ENCODE measurements at regions not wholly inside any gene's neighbourhood (a gene's known extent, or its start where the extent isn't known, plus 50 kb on each side); places are given as distances from the start of the nearest gene placed in this dataset.
"Not testable (repeated sequence)": the region's sequence is repeated elsewhere in the genome, so short reads cannot be mapped to it uniquely, and the experiment has no call there.

DNA sequence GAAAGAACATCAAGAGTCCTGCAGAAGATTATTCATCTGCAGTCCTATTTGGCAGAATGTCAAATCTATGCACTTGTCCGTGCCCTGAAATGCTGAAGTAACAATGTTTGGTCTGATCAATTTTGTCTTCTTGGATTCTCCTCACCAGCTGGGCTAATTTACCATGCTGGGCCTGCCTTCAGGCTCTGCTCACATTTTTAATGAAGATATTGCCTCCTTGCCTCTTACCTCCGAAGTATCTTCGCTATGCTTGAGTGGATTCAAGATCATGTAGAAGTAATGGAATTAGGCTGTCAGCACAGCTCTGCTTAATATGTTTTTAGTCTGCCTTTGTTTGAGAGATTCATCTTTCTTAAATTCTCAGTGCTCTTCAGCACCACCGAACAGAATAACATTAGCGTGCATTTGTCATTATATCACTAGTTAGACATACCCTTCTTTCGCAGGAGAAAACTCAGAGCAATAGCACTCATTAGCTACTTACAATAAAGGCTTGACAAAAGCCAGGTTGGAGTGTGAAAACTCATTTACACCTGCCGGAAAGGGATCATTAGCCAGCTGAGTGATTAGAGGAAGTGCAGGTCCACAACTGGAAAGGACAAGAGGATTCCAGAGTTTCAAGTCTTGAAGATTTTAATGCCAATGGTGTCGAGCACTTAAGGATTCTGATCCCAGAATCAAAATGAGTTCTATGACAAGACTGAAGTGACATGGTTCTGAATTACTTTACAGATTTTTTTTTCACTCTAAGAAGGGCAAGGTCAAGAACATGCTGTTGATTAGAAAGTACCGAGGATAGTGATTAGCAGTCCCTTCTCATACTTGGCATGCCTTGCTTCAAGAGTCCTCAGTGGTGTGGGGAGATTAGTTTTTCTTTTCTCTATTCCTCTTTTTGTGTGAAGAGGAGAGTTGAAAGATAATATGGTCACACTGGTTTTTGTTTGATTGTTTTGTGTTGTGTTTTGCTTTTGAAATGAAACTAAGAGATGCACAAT is 405.6 kb upstream of the TOM1L1 start:
- DNase-seq (ENCODE audit: low spot score): no peak

DNA sequence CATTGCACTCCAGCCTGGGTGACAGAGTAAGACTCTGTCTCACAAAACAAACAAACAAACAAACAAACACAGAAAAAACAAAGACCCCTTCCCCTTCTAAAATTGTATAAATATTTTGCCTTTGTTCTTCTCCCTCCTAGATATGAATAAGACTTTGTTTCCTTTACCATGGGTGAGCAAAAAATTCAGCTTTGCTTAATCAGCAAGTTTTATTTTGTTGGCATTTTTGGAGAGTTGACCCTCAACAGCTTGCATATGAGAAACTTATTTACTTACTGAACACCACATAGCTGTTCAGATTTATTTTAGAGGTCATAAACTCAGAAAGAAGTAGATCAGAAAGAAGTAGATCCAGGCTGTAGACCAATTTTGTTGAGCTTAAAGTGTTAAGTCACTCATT is 395.2 kb upstream of the TOM1L1 start:
- no peak for DNase-seq (ENCODE audit: low spot score)

DNA sequence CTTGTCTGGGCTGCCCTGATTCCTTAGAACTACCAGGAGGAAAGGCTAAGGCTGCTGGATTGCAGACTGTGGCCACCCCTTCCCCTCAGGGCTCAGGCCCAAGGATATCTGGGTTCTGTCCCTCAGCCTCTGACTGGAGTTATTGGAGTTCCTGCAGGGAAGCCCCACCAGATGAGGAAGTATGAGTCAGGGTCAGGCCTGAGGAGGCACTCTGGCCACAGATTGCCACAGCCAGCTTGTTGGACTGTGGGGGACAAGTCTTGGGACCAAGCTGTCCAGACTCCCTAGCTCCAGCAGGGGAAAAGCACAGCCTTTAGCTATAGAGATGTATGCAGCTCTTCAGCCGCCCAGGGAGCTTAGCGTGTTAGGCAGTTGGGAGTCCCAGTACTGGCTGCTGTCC is 381.9 kb upstream of the TOM1L1 start:
- no peak for DNase-seq (ENCODE audit: low spot score)

DNA sequence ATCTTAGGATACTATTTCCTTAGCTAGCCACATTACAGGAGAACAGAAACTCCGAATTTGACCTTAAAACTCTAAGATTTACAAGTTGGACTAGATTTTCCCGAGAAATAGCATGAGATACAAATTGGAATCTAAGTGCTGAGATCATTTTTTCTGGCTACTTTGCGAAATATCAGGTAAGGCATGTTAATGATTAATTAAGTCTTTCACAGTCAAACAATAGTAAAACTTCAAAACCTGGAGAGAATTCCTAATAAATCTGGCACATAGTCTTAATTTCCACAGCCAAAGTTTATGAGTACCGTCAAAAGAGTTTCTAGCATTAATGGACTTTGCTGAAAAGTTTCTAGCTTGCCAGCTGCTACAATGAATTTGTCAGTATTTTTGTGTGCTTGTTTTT is 379.5 kb upstream of the TOM1L1 start:
- DNase-seq (ENCODE audit: low spot score): no peak

DNA sequence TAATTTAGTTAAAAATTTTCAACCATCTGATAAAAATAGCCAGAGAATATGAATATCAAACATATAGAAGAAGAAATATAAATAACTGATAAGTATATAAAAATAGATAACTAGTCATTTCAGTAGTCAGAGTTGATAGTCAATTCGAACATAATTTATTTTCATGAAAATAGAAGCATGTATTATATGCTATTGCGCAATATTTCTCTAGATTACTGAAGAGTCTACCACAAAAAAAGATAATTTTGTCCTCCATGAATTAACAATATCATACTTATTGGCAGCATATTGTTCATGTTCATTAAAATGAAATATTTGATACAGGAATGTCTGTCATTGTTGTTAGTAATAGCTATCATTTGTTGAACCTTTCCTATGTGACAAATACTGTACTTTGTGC is 376.2 kb upstream of the TOM1L1 start:
- no peak for DNase-seq (ENCODE audit: low spot score)

DNA sequence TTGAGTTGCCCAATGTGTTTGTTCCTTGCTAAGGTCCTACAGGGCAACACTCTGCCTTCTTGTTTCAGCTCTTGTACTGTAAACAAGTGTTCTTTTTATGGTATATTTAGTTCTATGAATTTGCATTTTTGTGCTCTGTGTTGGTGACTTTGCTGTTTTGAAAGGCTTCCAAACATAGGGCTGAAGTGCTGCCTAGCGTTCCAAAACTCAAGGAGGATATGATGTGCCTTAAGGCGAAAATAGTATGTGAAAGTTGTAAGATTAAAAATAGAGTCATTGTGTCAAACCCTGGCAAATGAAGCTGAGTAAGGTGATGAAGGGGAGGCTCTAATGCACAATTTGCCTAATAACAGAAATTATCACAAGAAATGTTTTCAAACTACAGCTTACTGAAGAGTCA is 372.7 kb upstream of the TOM1L1 start:
- DNase-seq (ENCODE audit: low spot score): no peak

DNA sequence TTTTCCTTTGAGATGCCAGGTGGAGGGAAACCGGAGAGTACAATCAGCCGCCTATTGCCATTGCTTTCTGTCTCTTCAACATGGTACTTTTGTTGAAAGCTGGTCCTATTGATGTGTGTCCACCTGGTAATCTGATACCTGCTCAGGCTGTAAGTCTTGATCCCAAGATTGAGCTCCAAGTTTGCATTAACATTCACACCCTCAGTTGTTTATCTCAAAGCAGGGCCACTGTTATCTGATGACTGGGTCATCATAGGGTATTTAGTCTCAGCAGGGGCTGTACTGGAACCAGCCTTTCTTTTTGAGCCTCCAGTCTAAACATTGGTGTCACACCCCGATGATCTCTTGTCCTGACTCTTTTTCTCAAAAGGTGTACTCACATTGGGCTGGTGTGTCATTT is 370.3 kb upstream of the TOM1L1 start:
- no peak for DNase-seq (ENCODE audit: low spot score)

DNA sequence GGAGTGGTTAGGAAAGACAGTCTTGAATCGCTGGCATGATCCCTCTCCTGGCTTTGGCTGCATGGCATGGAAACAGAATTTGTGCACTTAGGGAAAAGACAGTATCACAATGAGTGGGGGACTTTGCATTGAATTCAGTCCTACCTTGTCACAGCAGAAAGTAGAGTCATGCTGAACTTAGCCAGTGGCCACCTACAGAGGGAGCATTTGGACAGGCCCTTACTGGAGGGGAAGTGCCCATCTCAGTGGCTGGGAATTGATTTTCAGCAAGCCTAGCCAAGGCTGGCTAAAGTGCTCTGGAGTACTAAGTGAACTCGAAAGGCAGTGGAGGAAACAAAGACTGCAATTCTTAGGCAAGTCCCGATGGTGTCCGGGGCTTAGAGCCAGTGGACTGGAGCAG is 364.3 kb upstream of the TOM1L1 start:
- no peak for DNase-seq (ENCODE audit: low spot score)

DNA sequence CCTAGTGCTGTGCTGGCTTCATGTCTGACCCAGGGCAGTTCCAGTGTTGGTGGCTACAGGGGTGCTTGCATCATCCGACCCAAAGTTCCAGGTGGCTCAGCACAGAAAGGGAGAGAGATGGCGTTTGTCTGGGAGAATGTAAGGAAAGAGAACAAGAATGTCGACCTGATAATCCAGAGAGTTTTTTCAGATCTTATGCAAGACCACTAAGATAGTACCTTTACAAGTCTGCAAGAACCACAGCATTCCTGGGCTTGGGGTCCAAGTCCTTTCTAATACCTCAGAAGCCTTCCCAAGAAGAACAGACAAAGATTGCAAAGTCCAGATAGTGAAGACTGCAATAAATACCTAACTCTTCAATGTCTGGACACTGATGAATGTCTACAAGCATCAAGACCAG is 363.0 kb upstream of the TOM1L1 start:
- no peak for DNase-seq (ENCODE audit: low spot score)

DNA sequence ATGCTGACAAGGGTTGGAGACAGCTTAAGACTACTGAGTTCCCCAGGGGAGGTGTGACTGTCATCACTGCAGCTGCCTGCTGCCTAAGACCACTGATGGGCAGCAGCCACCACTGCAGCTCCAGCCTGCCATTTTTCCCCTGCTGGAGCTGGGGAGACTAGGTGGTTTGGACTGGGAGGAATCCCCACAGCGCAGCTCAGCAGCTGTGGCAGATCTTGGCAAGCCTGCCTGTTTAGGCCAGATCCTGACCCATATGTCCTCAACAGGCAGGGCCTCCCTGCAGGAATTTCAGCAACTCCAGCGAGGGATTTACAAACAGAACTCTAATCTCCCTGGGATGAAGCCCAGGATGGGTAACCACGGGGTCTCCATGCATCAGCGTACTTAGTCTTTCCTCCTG is 356.4 kb upstream of the TOM1L1 start:
- DNase-seq (ENCODE audit: low spot score): no peak

DNA sequence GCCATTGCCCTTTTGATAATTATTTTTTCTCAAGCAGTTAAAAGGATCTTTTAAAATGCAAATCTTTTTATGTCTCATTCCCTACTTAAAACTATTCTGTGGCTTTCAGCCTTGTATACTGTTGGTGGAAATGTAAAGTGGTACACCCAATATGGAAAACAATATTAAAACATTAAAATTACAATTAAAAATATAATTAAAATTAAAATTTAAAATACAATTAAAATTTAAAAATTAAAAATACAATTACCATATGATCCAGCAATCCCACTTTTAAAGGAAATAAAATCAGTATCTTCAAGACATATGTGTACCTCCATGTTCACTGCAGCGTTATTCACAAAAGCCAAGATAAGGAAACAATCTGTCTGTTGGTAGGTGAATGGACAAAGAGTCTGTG is 340.8 kb upstream of the TOM1L1 start:
- no peak for DNase-seq (ENCODE audit: low spot score)

DNA sequence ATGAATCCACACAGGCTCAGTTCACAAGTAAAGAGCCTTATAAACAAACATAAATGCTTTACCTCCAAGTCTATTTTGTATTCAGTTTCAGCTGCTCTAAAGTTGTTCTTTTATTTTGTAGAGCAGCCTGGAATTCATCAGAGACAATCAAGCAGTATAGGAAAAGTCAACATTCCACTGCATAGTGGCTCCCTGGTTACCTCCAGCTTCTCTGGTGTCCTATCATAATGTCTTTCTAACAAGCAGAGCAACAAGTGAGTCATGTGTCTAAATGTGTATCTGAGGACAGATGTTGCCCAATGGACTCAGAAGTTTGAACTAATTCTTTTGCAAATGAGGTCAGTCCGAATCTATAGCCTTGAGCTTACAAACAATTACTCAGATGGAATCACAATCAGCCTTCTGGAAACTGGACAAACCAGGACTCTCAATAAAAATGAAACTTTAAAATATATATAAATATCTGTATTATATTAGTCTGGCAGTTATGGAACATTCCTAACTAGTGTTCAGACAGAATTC is 292.0 kb upstream of the TOM1L1 start:
- DNase-seq (ENCODE audit: low spot score): no peak

DNA sequence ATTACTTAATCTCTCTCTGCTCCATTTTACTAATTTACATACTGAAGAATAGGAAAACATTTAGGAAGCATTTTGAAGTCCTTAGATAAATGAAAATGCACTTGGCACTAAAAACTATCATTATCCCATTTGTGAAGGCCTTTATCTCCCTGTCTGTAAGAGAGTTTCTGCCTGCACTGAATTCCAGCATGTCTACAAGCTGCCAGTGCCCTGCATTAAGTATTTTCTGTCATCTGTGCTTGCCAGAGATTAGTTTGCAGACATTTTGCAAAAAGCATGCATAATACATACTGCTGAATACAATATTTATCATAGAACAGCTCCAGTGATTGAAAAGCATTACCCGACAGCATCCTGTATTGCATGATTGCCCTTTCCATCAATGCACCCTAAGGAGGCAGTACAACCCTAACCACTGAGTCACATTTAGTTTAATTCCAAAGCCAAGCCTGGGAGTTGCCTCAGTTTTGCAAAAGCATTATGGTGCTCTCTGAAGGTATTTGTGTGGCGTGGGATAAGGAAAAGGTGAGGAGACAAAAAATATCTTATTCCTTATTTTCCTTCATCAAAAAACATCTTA is 280.2 kb upstream of the TOM1L1 start:
- DNase-seq (ENCODE audit: low spot score): no peak

DNA sequence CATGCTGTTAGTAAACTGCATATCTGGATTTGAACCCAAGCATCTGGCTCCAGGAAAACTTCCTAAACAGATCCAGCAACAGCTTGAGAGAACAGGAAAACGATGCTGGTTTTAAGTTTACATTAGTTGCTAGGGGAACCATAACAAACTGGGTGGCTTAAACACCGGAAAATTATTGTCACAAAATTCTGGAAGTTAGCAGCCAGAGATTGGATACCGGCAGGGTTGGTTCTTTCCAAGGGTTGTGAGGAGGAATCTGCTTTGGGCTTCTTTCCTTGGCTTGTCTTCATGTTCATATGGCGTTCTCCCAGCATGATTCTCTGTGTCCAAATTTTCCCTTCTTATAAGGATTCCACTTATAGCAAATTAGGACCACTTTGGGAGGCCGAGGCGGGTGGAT is 276.9 kb upstream of the TOM1L1 start:
- DNase-seq (ENCODE audit: low spot score): no peak

DNA sequence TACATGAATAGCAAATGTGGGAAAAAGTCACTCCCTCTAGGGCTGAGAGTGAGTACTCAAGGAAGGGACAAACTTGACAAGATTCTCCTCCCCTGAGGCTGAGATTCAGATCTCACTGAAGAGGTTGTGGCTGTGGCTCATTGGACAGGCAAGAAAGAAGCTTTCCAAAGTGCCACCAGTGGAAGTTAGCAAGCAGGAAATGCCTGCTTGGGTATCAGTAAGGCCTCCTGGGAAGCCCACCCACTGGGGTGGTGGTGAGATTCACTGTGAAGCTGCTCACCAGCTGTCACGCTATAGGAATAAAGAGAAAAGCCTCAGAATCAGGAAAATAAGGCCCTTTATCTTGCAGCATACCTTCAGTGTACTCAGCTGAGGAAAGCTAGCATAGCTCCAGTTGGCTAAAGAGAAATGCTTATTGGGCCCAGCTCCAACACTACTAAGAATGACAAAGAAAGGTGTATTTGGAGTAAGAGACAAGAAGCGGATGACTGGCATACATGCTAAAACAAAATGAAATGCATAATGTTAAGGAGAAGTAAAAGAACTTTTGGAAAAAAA is 274.4 kb upstream of the TOM1L1 start:
- DNase-seq (ENCODE audit: low spot score): no peak

DNA sequence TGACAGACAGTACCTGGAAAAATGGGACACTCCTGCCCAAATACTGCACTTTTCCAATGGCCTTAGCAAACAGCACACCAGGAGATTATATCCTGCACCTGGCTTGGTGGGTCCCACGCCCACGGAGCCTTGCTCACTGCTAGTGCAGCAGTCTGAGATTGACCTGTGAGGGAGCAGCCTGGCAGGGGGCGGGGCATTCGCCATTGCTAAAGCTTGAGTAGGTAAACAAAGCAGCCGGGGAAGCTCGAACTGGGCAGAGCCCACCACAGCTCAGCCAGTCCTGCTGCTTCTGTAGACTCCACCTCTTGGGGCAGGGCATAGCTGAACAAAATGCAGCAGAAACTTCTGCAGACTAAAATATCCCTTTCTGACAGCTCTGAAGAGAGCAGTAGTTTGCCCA is 261.2 kb upstream of the TOM1L1 start:
- DNase-seq (ENCODE audit: low spot score): not testable (repeated sequence)

DNA sequence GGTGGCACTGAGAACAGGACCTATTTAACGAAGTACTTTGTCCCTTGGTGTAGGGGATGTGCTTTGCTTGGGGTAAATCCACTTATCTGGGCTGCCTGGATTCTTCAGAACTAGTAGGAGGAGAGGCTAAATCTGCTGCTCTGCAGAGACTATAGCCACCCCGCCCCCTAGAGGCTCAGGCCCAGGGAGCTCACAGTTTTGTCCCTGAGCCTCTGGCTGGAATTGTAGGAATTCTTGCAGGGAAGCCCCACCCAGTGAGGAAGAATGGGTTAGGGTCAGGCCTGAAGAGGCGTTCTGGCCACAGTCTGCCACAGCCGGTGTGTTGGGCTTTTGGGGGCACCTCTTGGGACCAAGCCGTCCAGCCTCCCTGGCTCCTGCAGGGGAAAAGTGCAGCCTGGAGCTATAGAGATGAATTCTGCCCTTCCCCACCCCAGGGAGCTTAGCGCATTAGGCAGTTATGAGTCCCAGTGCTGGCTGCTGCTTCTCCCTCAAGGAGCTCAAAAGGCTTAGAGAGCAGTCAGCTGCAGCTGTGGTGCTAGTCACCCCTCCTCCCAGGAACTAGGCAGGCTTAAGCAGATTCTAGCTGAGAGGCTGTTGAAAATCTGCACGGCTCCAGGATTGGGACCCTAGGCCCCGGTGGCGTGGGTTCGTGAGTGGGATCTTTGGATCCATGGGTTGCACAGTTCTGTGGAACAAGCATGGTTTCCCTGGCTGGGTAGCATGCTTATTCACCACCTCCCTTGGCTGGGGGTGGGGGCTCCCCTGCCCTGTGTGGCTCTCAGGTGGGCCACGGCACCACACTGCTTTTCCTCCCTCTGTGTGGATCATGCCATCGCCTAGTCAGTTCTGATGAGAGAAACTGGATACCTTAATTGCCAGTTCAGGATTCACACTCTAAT is 237.4 kb upstream of the TOM1L1 start:
- DNase-seq (ENCODE audit: low spot score): no peak

DNA sequence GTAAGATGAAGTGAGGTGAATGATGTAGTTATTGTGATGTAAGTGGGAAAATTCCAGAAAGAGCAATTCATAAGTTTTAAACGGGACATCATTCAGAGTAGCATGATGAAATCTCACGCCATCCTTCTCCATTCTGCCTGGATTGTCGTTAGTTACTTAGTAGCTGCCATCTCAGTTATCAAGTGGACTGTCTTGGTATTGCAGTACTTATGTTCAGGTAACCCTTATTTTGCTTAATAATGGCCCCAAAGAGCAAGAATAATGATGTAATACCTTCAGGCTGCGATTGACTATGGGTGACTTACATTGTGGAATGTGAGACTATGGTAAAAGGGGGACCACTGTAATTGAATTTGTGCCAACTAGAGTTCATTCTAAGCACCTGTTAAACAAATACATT is 234.1 kb upstream of the TOM1L1 start:
- DNase-seq (ENCODE audit: low spot score): no peak

DNA sequence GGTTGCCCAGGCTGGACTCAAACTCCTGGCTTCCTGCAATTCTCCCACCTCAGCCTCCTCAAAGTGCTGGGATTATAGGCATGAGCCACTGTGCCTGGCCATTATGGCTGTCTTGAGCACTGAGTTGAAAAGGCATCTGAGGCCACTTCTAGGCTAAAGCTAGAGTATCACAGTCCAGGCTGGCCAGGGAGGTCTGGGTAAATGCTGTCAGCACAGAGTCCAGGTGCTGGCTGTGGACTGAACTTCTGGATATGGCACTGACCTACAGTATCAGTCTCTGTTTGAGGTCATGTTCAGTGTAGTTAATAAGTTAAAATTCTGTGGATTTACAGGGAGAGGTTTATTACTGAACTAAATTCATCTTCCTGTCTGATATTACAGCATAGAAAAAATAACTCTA is 222.5 kb upstream of the TOM1L1 start:
- DNase-seq (ENCODE audit: low spot score): no peak

DNA sequence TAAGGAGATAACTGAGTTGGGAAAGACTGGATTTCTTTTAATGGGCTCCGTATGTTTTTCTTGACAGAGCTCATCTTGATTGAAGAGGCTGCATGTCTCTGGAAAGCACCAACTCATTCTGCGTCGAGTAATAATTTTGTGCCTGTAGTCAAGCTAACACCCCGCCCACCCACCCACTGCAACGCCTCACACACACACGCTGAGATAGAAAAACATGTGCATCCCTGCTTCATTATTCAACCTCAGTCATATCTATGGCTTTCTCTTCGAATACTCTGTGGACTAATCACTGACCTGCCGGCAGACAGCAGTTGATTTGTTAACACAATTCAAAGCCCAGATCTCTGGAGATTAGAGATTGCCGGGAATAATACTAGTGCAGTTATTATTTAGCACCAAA is 220.2 kb upstream of the TOM1L1 start:
- no peak for DNase-seq (ENCODE audit: low spot score)

DNA sequence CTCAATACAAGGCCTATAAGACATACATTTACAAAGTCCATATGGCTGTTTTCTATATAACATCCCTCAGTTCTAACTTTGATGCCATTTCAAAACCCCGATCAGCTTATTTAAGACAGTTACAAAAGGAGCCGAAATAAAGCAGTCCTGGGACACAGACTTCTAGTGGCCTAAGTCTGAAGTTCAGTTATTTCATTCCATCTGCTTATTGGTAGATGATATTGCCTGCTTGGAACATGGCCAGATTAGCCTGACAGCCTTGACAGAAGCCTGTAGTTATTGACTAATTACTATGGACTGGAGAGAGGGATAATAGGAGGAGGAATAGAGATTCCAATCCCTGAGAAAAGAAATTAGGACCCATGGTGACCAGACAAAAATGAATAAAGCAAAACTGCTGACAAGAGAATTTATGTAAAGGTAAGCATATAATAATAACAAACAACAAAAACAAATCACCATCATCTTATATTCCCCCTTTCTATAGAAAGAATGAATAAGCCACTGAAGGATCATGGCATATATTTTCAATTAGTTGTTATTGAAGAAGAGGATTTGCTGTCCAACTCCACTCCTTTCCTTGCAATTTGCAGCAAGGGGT is 206.3 kb upstream of the TOM1L1 start:
- no peak for DNase-seq (ENCODE audit: low spot score)

Data from mucosa of gallbladder (tissue), 1 donor.